Skeletal muscle tissue (tissue), 3 donors: ENCODE measurements at regions not wholly inside any gene's neighbourhood (a gene's known extent, or its start where the extent isn't known, plus 50 kb on each side); places are given as distances from the start of the nearest gene placed in this dataset.

ENCODE experiments used
- H3K27ac ChIP-seq: one replicate; pipeline ENCODE4 v1.7.0; 2013; ENCODE audit warnings: mild to moderate bottlenecking, low read depth, low read length, inconsistent platforms
- H3K27me3 ChIP-seq, 3 donors: one replicate each; pipeline ENCODE4 v1.7.0; 2013; ENCODE audit warnings: low read length in 3 of 3; ENCODE audit not compliant: control insufficient read depth in 3 of 3, insufficient read depth in 3 of 3
- H3K36me3 ChIP-seq, 3 donors: one replicate each; pipeline ENCODE4 v1.7.0; 2013; ENCODE audit warnings: low read length in 3 of 3; ENCODE audit not compliant: control insufficient read depth in 3 of 3, insufficient read depth in 3 of 3
- H3K4me1 ChIP-seq, 3 donors: one replicate each; pipeline ENCODE4 v1.7.0; 2013; ENCODE audit warnings: low read length in 3 of 3, mild to moderate bottlenecking in 3 of 3; ENCODE audit not compliant: control insufficient read depth in 3 of 3, insufficient read depth in 3 of 3
- H3K4me3 ChIP-seq, 3 donors: one replicate each; pipeline ENCODE4 v1.7.0; 2013; ENCODE audit warnings: low read length in 3 of 3
- H3K9ac ChIP-seq, 3 donors: one replicate each; pipeline ENCODE4 v1.7.0; 2013; ENCODE audit warnings: low read length in 3 of 3, mild to moderate bottlenecking in 3 of 3, moderate library complexity in 2 of 3, low read depth in 1 of 3
- H3K9me3 ChIP-seq, 3 donors: one replicate each; pipeline ENCODE4 v1.7.0; 2013; ENCODE audit warnings: low read length in 3 of 3; ENCODE audit not compliant: control insufficient read depth in 3 of 3
- donor health status: Osteomylitis.

DNA sequence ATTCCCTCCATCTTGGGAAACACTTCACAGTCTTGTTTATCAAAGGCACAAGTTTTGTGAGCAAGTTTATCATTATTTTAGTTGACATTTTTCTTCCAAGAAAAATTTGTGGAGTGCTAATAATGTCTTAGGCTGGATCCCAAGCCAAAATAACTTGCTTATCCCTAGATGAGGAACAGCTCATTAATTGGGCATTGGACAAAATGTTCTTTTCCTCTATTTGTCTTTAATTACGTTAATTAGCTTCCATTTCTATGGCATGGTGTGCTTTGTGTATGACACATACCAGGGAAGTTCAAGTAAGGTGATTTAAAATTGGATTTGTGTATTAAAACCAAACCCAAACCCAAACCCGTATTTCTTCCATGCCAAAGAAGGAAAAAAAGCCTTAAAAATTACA, 379.5 kb downstream of the SH3GL2 start:
- no peak overlapping the region for H3K9ac ChIP-seq
- no peaks in the 10 kb centered on the region for H3K27me3 ChIP-seq
- H3K4me1 ChIP-seq, result no peaks in the 10 kb centered on the region
- H3K36me3 ChIP-seq, result no peaks in the 10 kb centered on the region
- no peak overlapping the region for H3K4me3 ChIP-seq
- no peak overlapping the region for H3K27ac ChIP-seq
- H3K9me3 ChIP-seq, result no peaks in the 10 kb centered on the region

DNA sequence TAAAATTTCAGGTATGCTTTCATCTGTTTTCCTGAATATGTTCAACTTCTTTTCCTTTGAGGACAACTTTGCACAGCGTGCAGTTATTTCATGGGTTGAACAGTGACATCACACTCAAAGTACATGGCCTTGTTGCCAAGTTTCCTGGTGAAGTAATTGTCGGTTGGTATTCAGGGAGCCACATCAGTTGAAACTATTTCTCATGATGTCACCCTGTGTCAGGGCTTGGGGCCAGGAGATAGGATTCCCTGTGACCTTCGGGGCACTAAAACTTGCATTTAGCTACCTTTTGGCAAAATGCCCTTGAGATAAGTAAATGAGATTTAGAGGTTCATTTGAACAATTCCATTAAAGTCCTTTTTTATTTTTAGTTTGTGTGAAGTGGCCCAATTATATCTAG, 383.9 kb downstream of the SH3GL2 start:
- Histone ChIP-seq H3K27me3 (no peaks in the 10 kb centered on the region), H3K4me3 (no peak overlapping the region), H3K9ac (no peak overlapping the region), H3K4me1 (no peaks in the 10 kb centered on the region), H3K9me3 (no peaks in the 10 kb centered on the region), H3K36me3 (no peaks in the 10 kb centered on the region), H3K27ac (no peak overlapping the region)

DNA sequence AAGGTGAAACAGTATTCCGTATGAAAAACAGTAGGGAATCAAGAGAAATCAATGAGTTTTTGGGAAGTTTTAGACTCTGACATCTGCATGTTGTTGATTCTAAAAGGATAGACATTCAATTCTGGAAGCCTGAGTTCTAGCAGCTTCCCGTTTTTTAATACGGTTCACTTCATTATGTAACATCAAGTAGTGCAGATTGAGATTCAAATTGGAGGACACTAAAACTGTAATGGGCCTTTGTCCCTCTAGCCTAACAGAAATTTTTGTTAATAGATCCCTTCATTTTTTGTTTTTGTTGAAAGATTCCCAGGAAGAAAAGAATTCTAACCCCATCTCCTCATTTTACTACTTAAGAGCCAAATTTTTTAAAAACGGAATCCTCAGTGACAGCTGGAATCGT, 384.6 kb downstream of the SH3GL2 start:
- H3K4me1 ChIP-seq, result no peaks in the 10 kb centered on the region
- H3K9me3 ChIP-seq, result no peaks in the 10 kb centered on the region
- H3K27ac ChIP-seq, result no peak overlapping the region
- no peak overlapping the region for H3K9ac ChIP-seq
- no peaks in the 10 kb centered on the region for H3K36me3 ChIP-seq
- H3K27me3 ChIP-seq, result no peaks in the 10 kb centered on the region
- H3K4me3 ChIP-seq, result no peak overlapping the region

DNA sequence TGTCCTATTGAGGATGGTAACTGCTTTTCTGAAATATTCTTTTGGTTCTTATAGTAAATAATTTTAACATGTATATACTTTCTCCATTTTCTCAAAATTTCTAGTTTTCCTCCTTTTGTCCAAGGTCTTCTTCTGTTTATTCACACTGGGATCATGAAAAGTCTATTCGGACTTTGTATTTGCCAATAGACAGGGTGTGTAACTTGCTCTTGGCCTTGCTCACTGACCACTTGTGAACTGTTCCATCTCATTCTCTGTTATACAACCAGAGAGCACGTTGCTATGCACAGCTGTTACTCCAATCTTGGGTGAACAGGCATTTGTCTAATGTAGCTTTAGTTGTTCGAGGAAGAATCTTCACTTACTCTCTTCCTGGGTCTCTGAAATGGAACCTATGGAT, 388.9 kb downstream of the SH3GL2 start:
- Histone ChIP-seq H3K9ac (no peak overlapping the region), H3K27ac (no peak overlapping the region), H3K9me3 (no peaks in the 10 kb centered on the region), H3K4me1 (no peaks in the 10 kb centered on the region), H3K36me3 (no peaks in the 10 kb centered on the region), H3K4me3 (no peak overlapping the region), H3K27me3 (no peaks in the 10 kb centered on the region)

DNA sequence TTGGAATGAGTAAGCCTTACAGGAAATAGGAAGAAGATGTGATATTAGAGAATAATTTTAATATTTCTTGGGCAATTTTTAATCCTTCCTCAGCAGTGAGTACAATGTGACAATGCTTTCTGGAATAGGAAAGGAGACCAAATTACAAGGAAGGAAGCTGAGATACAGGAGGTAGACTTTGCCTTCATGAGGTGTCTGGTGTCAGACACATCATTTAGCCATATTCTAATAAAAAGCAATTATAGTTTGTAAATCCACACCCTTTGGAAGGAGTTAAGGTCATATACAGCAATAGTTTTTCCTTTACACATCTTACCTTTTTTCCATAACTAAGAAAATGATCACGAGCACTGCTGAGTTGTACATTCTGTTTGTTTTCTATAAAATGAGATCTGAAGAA, 390.4 kb downstream of the SH3GL2 start:
- no peaks in the 10 kb centered on the region for H3K27me3 ChIP-seq
- no peak overlapping the region for H3K4me3 ChIP-seq
- H3K9ac ChIP-seq, result no peak overlapping the region
- H3K9me3 ChIP-seq, result no peaks in the 10 kb centered on the region
- H3K36me3 ChIP-seq, result no peaks in the 10 kb centered on the region
- no peak overlapping the region for H3K27ac ChIP-seq
- H3K4me1 ChIP-seq, result no peaks in the 10 kb centered on the region

DNA sequence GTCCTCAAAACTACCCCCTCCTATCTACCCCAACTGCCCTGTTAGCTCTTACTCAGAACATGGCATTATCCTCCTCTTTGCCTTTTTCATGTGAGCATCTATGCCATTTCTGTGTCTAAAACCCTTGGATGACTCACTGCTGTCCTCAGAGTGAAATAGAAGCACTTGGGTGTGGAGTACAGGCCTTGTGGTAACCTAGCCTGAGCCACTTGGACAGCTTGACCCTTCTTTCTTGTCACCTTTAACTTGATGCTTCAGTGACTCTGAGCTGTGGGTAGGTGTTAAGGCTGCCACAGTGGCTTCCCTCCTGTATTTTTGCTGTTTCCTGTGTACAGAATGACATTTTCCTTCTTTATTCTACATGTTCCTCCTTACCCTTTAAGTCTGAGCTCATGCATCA, 391.4 kb downstream of the SH3GL2 start:
- Histone ChIP-seq H3K4me3 (no peak overlapping the region), H3K27me3 (no peaks in the 10 kb centered on the region), H3K9me3 (peaks cover 0 to 4% (median 0%) of the 10 kb centered on the region in 3 donors), H3K36me3 (no peaks in the 10 kb centered on the region), H3K4me1 (no peaks in the 10 kb centered on the region), H3K27ac (no peak overlapping the region), H3K9ac (no peak overlapping the region)

DNA sequence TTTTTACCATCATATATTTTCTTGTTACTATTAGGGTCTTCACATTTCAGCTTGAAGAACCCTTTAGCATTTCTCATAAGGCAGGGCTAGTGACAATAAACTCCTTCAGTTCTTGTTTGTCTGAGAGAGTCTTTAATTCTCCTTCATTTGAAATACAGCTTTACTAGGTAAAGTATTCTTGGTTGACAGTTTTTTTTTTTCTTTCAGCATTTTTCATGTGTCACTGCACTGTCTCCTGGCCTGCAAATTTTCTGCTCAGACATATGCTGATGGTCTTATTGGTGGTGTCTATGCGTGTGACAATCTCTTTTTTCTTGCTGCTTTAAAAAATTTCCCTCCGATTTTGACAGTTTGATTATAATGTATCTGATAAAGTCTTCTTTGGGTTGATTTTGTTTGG, 399.9 kb downstream of the SH3GL2 start:
- H3K27ac ChIP-seq, result no peak overlapping the region
- H3K36me3 ChIP-seq, result no peaks in the 10 kb centered on the region
- H3K9me3 ChIP-seq, result peaks cover 0 to 4% (median 0%) of the 10 kb centered on the region in 3 donors
- H3K4me3 ChIP-seq, result no peak overlapping the region
- no peaks in the 10 kb centered on the region for H3K4me1 ChIP-seq
- no peak overlapping the region for H3K9ac ChIP-seq
- H3K27me3 ChIP-seq, result no peaks in the 10 kb centered on the region

DNA sequence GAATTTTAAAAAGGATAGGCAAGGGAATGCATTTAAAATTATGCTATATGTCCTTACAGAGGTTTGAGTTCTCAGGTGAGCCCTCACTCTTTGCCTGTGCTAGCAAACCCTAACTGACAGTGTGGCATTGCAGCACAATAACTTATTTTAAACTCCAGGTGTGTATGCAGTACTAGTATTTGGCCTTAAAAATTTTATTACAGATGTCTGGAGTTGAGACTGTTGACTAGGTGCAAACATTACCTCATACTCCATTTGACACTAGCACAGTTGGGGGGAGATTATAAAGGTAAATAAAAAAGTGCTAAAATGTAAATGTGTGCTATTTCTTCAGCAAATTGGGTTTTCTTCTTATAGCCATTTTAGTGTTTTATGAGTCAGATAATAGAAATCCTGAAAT, 407.7 kb downstream of the SH3GL2 start:
- no peaks in the 10 kb centered on the region for H3K27me3 ChIP-seq
- H3K27ac ChIP-seq, result no peak overlapping the region
- H3K4me1 ChIP-seq, result no peaks in the 10 kb centered on the region
- H3K9ac ChIP-seq, result no peak overlapping the region
- no peak overlapping the region for H3K4me3 ChIP-seq
- H3K9me3 ChIP-seq, result no peaks in the 10 kb centered on the region
- H3K36me3 ChIP-seq, result no peaks in the 10 kb centered on the region

DNA sequence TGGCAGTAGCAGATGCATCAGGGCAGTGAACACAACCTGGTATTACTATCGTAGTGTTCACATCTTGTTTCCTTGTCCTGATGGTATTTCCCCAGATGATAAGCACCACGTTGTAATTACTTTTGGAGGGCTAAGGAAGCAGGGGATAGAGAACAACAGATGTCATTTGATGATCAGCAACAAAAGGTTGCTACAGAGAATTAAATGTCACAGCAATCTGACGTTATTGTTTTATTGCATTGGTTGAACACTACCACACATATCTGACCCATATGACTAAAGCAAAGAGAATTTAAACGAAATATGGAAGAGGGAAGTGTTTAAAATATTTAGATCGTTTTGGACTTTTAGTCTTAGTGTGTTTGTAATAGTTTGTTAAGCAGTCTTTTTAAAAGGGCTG, 408.3 kb downstream of the SH3GL2 start:
- Histone ChIP-seq H3K27ac (no peak overlapping the region), H3K4me1 (no peaks in the 10 kb centered on the region), H3K9ac (no peak overlapping the region), H3K36me3 (no peaks in the 10 kb centered on the region), H3K4me3 (no peak overlapping the region), H3K9me3 (no peaks in the 10 kb centered on the region), H3K27me3 (no peaks in the 10 kb centered on the region)

DNA sequence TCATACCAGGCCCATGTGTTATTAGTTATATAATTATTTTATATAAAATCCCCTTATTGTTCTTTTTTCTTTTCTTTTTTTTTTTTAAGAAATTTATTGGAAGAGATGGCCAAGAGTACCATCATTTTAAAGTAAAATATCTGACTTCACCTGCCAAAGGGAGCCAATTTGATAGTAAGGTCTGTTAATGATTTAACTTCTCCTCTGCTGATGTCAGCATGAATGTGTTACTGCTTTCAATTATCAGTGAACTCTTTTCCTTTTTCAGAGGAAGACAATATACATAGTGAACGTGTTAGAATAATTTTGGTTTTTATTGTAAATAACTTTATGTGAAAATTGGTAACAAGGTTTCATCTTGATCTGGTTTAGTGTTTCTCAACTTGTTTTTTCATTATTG, 409.6 kb downstream of the SH3GL2 start:
- Histone ChIP-seq H3K4me3 (no peak overlapping the region), H3K9me3 (no peaks in the 10 kb centered on the region), H3K4me1 (no peaks in the 10 kb centered on the region), H3K27ac (no peak overlapping the region), H3K9ac (no peak overlapping the region), H3K27me3 (no peaks in the 10 kb centered on the region), H3K36me3 (no peaks in the 10 kb centered on the region)

DNA sequence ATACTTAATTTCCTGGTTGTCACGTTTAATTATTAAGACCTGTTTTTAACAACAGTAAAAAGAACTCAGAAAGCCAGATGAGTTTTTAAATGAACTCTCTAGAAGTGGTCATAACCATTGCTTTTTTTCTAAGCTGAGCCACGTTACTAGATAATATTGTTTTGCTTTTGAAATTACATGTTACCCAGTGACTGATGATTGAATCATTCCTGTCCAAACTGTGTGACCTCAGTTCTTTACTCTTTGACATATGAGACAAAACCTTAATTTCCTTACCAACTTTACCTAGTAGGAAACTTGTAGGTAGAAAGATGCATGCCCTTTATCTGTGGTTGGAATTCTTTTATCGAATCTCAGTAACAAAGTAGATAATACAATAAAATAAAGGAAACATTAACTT, 411.7 kb downstream of the SH3GL2 start:
- Histone ChIP-seq H3K9ac (no peak overlapping the region), H3K27me3 (no peaks in the 10 kb centered on the region), H3K4me1 (no peaks in the 10 kb centered on the region), H3K36me3 (no peaks in the 10 kb centered on the region), H3K4me3 (no peak overlapping the region), H3K9me3 (no peaks in the 10 kb centered on the region), H3K27ac (no peak overlapping the region)
